ENCODE measurements at regions not wholly inside any gene's neighbourhood (a gene's known extent, or its start where the extent isn't known, plus 50 kb on each side); places are given as distances from the start of the nearest gene placed in this dataset.

DNA sequence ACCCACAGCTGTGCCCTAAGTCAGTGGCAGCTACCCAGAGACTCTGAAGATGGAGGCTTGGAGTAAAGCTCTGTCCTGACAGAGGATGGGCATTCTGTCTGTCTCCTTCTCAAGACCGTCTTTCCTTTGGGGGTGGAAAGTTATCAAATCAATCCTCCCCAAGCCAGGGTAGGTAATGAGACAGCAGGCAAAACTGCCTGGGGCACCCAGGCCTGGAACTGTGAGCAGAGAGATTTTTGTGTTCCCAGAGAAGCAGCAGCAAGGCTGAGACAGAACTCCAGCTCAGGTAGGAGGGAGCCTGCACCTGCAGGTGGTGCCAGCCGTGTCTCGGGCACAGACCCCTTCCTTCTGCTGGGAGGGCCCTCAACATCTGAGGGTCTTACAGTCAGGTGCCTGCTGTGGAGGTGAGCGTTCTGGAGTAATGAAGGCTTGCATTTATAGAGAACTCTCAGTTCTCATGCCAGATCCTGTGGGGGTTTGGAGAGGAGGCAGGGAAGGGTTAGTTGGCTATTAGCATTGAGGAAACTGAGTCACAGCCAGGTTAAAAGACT is 95.6 kb downstream of the RIPK4 start:
- DNase-seq (ENCODE audit: low read depth): no peak

- DNase-seq (ENCODE audit: low read depth): no peak
Observed at GRCh38 chr21:41670056-41670805, 96.6 kb downstream of the RIPK4 start.

GRCh38 chr21:41669533-41669830 is 97.4 kb downstream of the RIPK4 start:
- no peak for DNase-seq (ENCODE audit: low read depth)

DNA sequence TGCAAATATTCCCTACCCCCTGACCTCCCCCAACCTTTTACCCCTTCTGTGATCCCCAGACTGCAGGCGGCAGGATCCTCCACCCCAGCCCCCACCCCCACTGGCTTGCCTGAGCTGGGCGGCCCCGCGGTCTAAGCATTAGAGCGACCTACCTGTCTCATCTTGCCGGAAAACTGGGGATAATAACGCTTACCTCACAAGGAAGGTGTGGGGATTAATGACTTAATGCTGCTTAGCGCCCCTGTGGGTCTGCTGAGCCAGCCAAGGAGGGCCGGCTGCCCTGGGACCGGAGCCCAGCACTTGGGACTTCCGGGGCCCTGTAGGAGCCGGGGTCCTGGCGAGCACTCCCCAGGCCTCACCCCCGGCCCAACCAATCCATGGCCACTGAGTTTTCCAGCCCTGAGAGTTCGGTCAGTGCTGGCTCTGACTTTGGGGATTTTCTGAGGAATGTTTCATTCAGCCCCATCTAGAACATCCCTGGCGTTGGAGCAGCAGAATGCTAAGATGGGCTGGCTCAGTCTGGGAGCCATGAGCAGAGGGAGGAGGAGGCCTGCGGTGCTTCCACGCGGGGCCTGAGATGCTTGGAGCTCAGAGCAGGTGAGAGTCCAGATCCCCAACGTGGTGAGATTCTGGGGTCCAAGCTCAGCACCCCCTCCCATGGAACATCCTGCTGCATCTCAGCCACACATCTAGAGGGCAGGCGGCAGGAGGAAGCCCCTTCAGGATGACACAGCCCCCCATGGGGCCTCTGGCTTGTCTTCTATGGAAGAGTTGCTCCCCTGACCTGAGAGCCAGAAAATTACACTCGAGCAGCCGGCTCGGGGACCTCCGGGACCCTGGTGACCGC is 97.9 kb downstream of the RIPK4 start:
- no peak for DNase-seq (ENCODE audit: low read depth)

DNA sequence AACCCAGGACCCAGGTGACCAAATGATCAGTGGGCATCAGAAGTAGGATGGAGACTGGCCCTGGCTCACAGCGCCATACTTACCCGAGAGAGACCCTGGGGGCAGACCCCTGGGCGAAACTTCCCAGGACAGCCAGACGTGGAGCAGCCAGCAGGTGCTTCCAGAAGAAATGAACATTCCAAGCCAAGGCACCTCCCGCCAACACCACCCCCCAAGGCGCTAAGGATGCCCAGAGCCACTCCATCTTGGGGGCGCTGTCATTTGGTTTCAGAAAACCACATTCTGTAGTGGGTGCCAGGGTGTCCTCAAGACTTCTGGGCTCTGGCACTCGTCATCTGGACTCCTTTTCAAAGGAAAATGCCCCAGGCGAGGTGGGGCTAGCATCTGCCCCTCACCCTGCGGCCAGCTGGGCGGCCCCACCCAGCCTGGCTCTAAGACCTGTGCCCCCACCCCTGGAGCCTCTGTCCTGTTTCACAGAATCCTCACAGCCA is 98.8 kb downstream of the RIPK4 start:
- DNase-seq (ENCODE audit: low read depth): no peak

- no peak for DNase-seq (ENCODE audit: low read depth)
Observed at GRCh38 chr21:41667136-41667535, 99.7 kb downstream of the RIPK4 start.

DNA sequence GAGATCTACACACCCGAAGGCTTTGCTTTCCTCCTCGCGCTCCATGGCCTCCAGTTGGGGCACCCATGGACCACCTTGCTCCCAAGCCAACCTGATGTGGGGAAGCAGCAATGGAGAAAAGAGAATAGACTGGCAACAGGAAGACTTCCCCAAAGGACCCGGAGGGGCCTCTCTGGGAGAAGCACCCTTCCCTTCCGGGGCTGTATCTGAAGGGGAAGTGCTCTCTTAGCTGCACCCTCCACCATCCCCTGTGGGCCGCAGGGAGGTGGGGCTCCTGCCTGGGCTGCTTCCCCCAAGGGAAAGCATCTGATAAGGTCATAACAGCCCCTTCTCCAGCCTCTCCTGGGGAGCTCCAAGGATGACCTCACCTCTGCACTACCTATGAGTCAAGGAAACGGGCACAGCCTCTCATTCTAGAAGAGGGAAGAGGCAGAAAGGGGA is 100.2 kb downstream of the RIPK4 start:
- DNase-seq (ENCODE audit: low read depth): no peak

- no peak for DNase-seq (ENCODE audit: low read depth)
Observed at GRCh38 chr21:41665766-41666595, 100.9 kb downstream of the RIPK4 start.

DNA sequence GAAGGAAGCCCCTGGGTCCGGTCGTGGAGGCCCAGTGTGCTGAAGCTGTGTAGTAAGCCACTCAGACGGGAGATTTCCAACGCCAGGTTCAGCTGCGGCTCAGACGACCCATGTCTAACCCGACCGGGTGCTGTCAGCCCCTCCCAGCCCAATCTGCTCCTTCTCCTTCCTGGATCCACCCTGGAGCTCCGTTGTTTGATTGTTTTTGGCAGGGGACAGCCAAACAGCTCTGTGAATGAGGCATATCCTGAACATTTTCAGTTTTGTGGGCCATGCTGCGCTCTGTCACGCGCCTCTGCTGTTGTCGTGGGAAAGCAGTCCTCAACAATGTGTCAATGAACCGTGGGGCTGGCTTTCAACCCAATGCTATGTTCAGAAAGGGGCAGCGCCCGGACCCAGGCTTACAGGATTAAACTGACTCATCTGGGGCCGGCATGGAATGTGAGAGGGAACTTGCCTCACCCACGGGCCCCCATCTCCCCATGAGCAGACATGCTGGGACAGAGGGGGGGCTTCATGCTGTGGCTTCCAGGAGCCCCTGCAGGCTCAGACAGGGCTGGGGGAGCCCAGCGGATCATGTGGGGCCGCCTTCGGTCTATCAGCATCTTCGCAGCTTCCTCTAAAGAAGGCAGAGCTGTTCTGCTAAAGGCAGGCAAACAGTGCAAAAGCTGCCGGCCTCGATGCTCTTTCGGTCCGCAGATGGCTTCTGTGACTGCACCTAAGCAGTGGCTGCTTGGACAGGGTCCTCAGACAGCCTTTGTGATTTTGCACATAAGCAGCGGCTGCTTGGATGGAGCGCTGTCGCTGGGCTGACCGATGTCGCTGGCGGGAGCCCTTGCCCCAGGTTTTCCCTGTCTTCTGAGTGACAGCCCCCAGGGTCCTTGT is 101.7 kb downstream of the RIPK4 start:
- DNase-seq (ENCODE audit: low read depth): no peak

DNA sequence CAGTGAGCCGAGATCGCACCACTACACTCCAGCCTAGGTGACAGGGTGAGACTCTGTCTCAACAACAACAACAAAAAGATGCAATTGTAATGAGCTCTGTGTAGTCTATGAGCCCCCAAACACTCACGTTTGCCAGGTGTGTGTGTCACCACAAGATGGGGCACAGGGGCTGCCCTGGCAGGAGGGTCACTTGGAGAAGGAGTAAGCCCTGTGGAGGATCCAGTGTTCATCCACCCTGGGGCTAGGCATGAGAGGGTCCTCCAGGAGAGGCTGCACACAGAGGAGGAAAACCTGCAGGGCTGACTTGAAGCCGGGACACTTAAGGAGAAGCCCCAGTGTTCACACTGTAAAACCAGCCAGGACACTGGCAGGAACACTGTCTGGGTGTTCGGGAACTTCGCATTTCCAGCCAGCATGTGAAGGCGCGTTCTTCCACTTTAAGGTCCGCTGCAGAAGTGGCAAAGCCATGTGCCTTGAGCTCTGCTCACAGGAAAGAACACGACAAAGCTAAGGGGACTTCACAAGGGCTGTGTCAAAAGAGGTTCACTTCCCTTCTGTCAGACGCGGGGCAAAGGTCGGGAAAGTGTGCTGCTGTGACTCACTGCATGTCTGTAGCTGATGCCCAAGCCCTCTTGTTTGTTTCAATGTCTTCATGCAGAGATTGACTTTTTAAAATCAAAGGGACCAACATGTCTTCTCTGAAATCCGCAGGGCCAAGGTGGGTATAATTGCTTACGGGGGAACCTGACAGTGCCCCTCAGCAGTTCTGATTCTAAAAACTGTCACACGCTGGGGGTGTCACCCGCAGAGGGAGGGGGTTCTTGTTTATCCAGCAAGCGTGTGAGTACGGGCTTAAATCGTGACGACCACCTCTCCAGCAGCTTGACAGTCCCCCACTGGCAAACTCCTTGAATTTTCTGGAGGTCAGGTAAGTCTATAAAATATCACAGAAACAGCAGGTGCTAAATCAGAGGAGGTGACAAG is 102.8 kb downstream of the RIPK4 start:
- DNase-seq (ENCODE audit: low read depth): no peak

DNA sequence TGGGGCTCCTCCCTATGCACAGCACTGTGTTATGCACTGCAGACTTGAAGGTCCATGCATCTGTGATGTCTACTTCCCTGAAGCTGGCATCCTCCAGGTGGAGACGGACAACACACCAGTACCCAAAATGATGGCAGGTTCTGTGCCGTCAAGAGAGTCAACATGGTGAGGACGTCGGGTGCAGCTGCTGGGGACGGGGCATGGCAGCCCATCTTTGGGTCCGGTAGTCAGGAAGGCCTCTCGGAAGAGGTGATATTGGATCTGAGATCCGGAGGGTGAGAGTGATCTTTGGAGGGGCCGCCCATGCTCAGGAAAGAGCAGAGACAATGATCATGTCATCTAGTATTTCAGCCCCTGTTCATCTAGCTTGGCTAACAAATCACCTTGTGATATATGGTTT is 104.1 kb downstream of the RIPK4 start:
- no peak for DNase-seq (ENCODE audit: low read depth)

GRCh38 chr21:41662161-41662560 is 104.7 kb downstream of the RIPK4 start:
- DNase-seq (ENCODE audit: low read depth): no peak

DNA sequence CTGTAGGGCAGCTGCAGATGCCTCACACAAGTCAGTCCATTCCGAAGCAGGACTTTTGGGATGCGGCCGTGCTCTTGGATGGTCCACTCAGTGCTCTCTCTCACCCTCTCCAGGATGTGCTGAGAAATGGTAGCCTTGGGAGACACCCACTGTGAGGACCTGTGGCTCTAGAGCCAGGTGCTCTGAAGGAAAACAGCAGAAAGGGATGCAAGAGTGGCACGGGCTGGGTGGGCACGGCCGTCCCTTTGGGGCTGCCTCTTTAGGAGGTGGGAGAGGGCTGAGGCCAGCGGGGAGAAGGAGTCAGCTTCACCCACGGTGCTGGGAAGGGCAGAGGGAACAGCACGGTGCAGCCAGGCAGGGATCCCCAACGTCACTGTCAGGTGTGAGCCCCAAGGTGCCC is 106.1 kb downstream of the RIPK4 start:
- no peak for DNase-seq (ENCODE audit: low read depth)

- no peak for DNase-seq (ENCODE audit: low read depth)
Observed at GRCh38 chr21:41659791-41660560, 106.9 kb downstream of the RIPK4 start.

- no peak for DNase-seq (ENCODE audit: low read depth)
Observed at GRCh38 chr21:41656946-41657525, 109.8 kb downstream of the RIPK4 start.

- DNase-seq (ENCODE audit: low read depth): no peak
Observed at GRCh38 chr21:41655259-41655658, 111.6 kb downstream of the RIPK4 start.

DNA sequence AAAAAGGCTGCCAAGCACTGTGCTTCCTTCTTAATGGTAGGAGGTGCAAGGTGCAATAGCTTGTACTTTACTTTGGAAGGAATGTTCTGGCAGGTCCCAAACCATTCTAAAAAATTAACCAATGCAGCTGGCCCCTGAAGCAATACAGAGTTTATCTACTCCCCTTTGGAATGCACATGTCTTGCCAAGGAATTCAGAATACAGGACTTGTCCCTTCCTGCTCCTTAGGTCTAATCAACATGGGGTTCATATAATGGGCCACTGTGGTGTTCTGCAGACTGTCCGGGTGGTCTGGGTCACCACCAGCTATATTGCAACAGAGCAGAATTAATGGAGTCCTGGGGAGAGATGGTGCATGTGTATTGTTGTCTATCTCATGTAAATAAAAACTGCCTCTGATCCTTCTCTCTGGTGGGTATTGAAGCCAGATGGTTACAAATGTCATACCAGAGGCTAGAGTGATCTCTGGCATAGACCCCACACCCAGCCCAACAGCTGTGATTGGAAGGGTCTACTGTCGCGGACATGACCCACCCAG is 112.8 kb downstream of the RIPK4 start:
- no peak for DNase-seq (ENCODE audit: low read depth)

- no peak for DNase-seq (ENCODE audit: low read depth)
Observed at GRCh38 chr21:41653243-41653953, 113.5 kb downstream of the RIPK4 start.

All from stimulated activated CD8-positive, alpha-beta memory T cell treated with anti-CD3 and anti-CD28 coated beads, Interleukin-4, amount 100 ng/mL, for 24 hours (primary cell).